Body of pancreas (tissue), 4 donors: ENCODE measurements at regions not wholly inside any gene's neighbourhood (a gene's known extent, or its start where the extent isn't known, plus 50 kb on each side); places are given as distances from the start of the nearest gene placed in this dataset.

Experiments used
- CTCF ChIP-seq, 7 experiments: fragments of 450-650 bp in 4 of 7; fragments of 200-600 bp in 3 of 7; sonication (generic) in 3 of 7; IDR thresholded peaks; one replicate each; pipeline ENCODE4 v1.5.1; 2016 to 2019; ENCODE audit warnings: antibody characterized with exemption in 7 of 7
- POLR2A ChIP-seq, 3 donors: fragments of 450-650 bp; IDR thresholded peaks; one replicate each; pipeline ENCODE4 v1.6.1; 2016; ENCODE audit warnings: antibody characterized with exemption in 3 of 3, mild to moderate bottlenecking in 2 of 3

- TF ChIP-seq CTCF (IDR thresholded peaks at IDR 0.05) (no peak), POLR2A (IDR thresholded peaks at IDR 0.05) (no peak)
These were observed 108.8 kb upstream of the ZEB1 start for GRCh38 chr10:31210190-31210589.
